ENCODE measurements at regions not wholly inside any gene's neighbourhood (a gene's known extent, or its start where the extent isn't known, plus 50 kb on each side); places are given as distances from the start of the nearest gene placed in this dataset.
"Not testable (repeated sequence)": the region's sequence is repeated elsewhere in the genome, so short reads cannot be mapped to it uniquely, and the experiment has no call there.

DNA sequence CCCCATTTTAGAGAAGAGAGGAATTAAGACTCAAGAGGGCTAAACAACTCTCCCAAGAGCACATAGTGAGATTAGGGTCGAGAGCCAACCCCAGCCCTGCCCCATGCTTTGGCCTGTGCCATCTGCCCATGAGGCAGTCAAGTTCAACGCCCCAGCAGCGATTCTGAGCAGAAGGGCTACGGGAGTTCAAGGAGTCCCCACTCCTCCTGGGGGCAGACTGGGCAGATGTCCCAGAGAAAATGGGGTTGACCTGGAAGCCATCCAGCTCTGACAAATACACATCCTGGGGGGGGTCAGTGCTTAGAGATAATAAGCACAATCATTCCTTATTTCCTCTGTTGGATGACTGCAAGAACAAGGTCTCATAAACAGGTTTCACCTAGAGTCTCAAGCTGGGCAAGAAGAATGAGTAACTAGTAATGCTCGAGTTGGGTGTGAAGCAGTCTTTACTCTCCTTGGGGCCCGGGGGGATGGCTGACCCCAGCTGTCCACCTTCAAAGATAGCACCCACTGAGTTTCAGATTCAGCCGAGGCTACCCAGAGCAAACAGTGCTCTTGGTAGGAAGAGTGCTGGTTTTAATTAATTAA lies 716.4 kb downstream of the RNF144A start:
- Histone ChIP-seq H3K79me2 (ENCODE audit: low read depth) (no peaks in the 10 kb centered on the region), H3K27me3 (no peaks in the 10 kb centered on the region), H2AFZ (replicated peaks) (no peak overlapping the region), H3K36me3 (no peaks in the 10 kb centered on the region), H3F3A (ENCODE audit: low read depth) (no peaks in the 10 kb centered on the region), H3K4me1 (no peaks in the 10 kb centered on the region), H3K27ac (no peak overlapping the region), H3K4me3 (no peak overlapping the region), H3K9me3 (ENCODE audit: low read depth) (no peaks in the 10 kb centered on the region), H4K20me1 (ENCODE audit: low read depth) (no peaks in the 10 kb centered on the region), H3K4me2 (no peak overlapping the region), H3K9ac (no peak overlapping the region)
- H3K36me3 Mint-ChIP-seq, result no peaks in the 10 kb centered on the region
- H3K27me3 Mint-ChIP-seq (ENCODE audit: insufficient read depth, low read depth), result no peaks in the 10 kb centered on the region
- H3K27ac Mint-ChIP-seq, result no peak overlapping the region
- no peak overlapping the region for H3K4me3 Mint-ChIP-seq
- DNase-seq (ENCODE audit: low spot score), result no peak
- peaks cover 9% of the 10 kb centered on the region for H3K4me1 Mint-ChIP-seq
- H3K9me3 Mint-ChIP-seq, result no peaks in the 10 kb centered on the region
- TF ChIP-seq EZH2 (IDR thresholded peaks at IDR 0.05), result no peak
- TF ChIP-seq, protein P1, sequence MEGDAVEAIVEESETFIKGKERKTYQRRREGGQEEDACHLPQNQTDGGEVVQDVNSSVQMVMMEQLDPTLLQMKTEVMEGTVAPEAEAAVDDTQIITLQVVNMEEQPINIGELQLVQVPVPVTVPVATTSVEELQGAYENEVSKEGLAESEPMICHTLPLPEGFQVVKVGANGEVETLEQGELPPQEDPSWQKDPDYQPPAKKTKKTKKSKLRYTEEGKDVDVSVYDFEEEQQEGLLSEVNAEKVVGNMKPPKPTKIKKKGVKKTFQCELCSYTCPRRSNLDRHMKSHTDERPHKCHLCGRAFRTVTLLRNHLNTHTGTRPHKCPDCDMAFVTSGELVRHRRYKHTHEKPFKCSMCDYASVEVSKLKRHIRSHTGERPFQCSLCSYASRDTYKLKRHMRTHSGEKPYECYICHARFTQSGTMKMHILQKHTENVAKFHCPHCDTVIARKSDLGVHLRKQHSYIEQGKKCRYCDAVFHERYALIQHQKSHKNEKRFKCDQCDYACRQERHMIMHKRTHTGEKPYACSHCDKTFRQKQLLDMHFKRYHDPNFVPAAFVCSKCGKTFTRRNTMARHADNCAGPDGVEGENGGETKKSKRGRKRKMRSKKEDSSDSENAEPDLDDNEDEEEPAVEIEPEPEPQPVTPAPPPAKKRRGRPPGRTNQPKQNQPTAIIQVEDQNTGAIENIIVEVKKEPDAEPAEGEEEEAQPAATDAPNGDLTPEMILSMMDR (IDR thresholded peaks at IDR 0.05), result no peak
- TF ChIP-seq EZH2phosphoT487 (IDR thresholded peaks at IDR 0.05), result no peak

GRCh38 chr2:7634409-7634808 lies 717.2 kb downstream of the RNF144A start:
- H3K9me3 Mint-ChIP-seq, result peaks cover 2% of the 10 kb centered on the region
- Histone ChIP-seq H3K4me2 (no peak overlapping the region), H3K4me3 (no peak overlapping the region), H3K9ac (no peak overlapping the region), H2AFZ (replicated peaks) (no peak overlapping the region), H3K79me2 (ENCODE audit: low read depth) (no peaks in the 10 kb centered on the region), H3F3A (ENCODE audit: low read depth) (no peaks in the 10 kb centered on the region), H3K27me3 (no peaks in the 10 kb centered on the region), H3K36me3 (no peaks in the 10 kb centered on the region), H3K9me3 (ENCODE audit: low read depth) (no peaks in the 10 kb centered on the region), H3K27ac (no peak overlapping the region), H3K4me1 (no peaks in the 10 kb centered on the region), H4K20me1 (ENCODE audit: low read depth) (no peaks in the 10 kb centered on the region)
- no peaks in the 10 kb centered on the region for H3K36me3 Mint-ChIP-seq
- no peak for DNase-seq (ENCODE audit: low spot score)
- no peaks in the 10 kb centered on the region for H3K27me3 Mint-ChIP-seq (ENCODE audit: insufficient read depth, low read depth)
- H3K27ac Mint-ChIP-seq, result no peak overlapping the region
- TF ChIP-seq, protein P1 (IDR thresholded peaks at IDR 0.05), result no peak
- TF ChIP-seq EZH2 (IDR thresholded peaks at IDR 0.05) (no peak), EZH2phosphoT487 (IDR thresholded peaks at IDR 0.05) (no peak)
- no peak overlapping the region for H3K4me3 Mint-ChIP-seq
- H3K4me1 Mint-ChIP-seq, result peaks cover 9% of the 10 kb centered on the region

- H3K27ac ChIP-seq, result no peak overlapping the region
- no peak overlapping the region for H3K4me2 ChIP-seq
- H3K27ac Mint-ChIP-seq, result no peak overlapping the region
- no peak for DNase-seq (ENCODE audit: low spot score)
- H3K4me1 Mint-ChIP-seq, result peaks cover 4% of the 10 kb centered on the region
- no peak for TF ChIP-seq EZH2 (IDR thresholded peaks at IDR 0.05)
- no peak for TF ChIP-seq EZH2phosphoT487 (IDR thresholded peaks at IDR 0.05)
- TF ChIP-seq, protein P1 (IDR thresholded peaks at IDR 0.05), result no peak
- H2AFZ ChIP-seq (replicated peaks), result no peak overlapping the region
- H4K20me1 ChIP-seq (ENCODE audit: low read depth), result no peaks in the 10 kb centered on the region
- no peak overlapping the region for H3K9ac ChIP-seq
- no peaks in the 10 kb centered on the region for H3K9me3 ChIP-seq (ENCODE audit: low read depth)
- H3K27me3 ChIP-seq, result no peaks in the 10 kb centered on the region
- H3K4me3 ChIP-seq, result no peak overlapping the region
- peaks cover 32% of the 10 kb centered on the region for H3K9me3 Mint-ChIP-seq
- H3K36me3 Mint-ChIP-seq, result peaks cover 6% of the 10 kb centered on the region
- no peaks in the 10 kb centered on the region for H3K36me3 ChIP-seq
- H3K4me3 Mint-ChIP-seq, result no peak overlapping the region
- H3F3A ChIP-seq (ENCODE audit: low read depth), result no peaks in the 10 kb centered on the region
- H3K4me1 ChIP-seq, result no peaks in the 10 kb centered on the region
- H3K79me2 ChIP-seq (ENCODE audit: low read depth), result no peaks in the 10 kb centered on the region
- H3K27me3 Mint-ChIP-seq (ENCODE audit: insufficient read depth, low read depth), result peaks cover 4% of the 10 kb centered on the region
These were observed 722.3 kb downstream of the RNF144A start for GRCh38 chr2:7639476-7639875.

DNA sequence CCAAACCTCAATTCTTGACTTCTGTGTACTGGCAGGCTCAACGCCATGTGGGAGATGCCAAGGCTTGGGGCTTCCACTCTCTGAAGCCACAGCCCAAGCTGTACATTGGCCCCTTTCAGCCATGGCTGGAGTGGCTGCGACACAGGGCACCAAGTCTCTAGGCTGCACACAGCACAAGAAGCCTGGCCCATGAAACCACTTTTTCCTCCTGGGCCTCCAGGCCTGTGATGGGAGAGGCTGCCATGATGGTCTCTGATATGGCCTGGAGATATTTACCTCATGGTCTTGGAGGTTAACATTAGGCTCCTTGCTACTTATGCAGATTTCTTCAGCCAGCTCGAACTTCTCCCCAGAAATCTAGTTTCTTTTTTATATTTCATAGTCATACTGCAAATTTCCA lies 724.1 kb downstream of the RNF144A start:
- not testable (repeated sequence) for H3K27ac Mint-ChIP-seq; H3K27me3 ChIP-seq; H3K36me3 ChIP-seq; H3K4me3 ChIP-seq; H3K36me3 Mint-ChIP-seq; H3K4me1 ChIP-seq; H2AFZ ChIP-seq (replicated peaks); H4K20me1 ChIP-seq (ENCODE audit: low read depth); DNase-seq (ENCODE audit: low spot score); H3F3A ChIP-seq (ENCODE audit: low read depth); H3K27me3 Mint-ChIP-seq (ENCODE audit: insufficient read depth, low read depth); H3K4me2 ChIP-seq; H3K9me3 ChIP-seq (ENCODE audit: low read depth); H3K4me3 Mint-ChIP-seq; H3K9ac ChIP-seq; H3K27ac ChIP-seq; H3K79me2 ChIP-seq (ENCODE audit: low read depth); H3K4me1 Mint-ChIP-seq
- H3K9me3 Mint-ChIP-seq, result peaks cover 36% of the 10 kb centered on the region
